ENCODE measurements at regions not wholly inside any gene's neighbourhood (a gene's known extent, or its start where the extent isn't known, plus 50 kb on each side); places are given as distances from the start of the nearest gene placed in this dataset.

- TF ChIP-seq CTCF (IDR thresholded peaks at IDR 0.05) = no peak
- no peak for TF ChIP-seq POLR2A (IDR thresholded peaks at IDR 0.05)
These were observed 572.4 kb downstream of the NR2F1-AS1 start for GRCh38 chr5:93008502-93009207.
